ENCODE measurements at regions not wholly inside any gene's neighbourhood (a gene's known extent, or its start where the extent isn't known, plus 50 kb on each side); places are given as distances from the start of the nearest gene placed in this dataset.
"Not testable (repeated sequence)": the region's sequence is repeated elsewhere in the genome, so short reads cannot be mapped to it uniquely, and the experiment has no call there.

DNA sequence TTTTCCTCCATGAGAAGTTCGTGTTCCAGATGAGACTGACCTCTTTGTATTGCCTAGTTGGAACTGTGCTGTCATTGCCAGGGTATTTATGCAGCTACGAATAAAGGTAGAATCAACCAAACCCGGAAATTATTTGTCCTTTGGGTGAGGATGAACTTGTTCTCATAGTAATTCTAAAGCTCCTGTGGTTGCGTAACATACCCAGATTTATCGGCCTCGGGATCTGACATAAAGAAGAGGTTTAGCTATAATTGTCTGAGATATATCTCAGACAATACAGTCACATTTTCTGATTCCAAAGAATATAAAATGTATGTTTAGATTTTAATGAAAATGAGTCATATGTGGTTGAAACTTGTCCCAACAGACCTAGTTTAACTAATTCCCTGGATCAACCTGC lies 628.7 kb upstream of the LINC00305 start:
- no peak for TF ChIP-seq CTCF (conservative IDR thresholded peaks at IDR 0.05; ENCODE audit: low read depth, low read length)
- H3K4me3 ChIP-seq (ENCODE audit: low read depth, low read length): no peak overlapping the region
- DNase-seq (ENCODE audit: low read depth): no peak

DNA sequence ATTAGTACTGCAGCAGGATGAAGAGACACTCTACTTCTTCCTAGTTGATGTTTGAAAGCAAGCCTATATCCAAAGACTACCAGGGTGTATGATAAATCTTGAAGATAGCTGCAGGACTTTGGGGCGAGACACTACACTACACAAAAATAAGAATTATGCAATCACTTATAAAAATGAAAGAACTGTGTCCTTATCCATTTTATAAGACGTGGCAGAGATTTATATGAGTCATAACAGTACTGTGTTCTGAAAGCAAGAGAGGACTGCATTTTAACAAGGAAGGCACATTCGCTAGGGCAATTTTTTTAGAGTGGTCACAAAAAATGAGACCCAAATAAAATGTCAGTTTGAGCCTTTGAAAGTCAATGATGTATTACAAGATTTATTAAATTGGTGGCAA lies 617.0 kb upstream of the LINC00305 start:
- H3K4me3 ChIP-seq (ENCODE audit: low read depth, low read length): no peak overlapping the region
- no peak for TF ChIP-seq CTCF (conservative IDR thresholded peaks at IDR 0.05; ENCODE audit: low read depth, low read length)
- DNase-seq (ENCODE audit: low read depth): no peak

DNA sequence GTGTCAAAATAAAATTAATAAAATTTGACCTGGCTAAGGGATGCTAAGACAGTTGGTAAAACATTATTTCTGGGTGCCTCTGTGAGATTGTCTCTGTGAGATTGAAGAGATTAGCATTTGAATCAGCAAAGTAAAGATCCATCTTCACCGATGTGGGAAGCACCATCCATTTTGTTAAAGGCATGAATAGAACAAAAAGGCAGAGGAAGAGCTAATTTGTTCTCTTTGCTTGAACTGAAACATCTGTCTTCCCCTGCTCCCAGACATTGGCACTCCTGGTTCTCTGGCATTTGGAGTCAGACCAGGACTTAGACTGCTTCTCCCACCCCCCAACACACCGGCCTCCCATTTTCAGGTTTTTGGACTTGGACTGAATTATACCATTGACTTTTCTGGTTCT lies 603.8 kb upstream of the LINC00305 start:
- no peak for TF ChIP-seq CTCF (conservative IDR thresholded peaks at IDR 0.05; ENCODE audit: low read depth, low read length)
- no peak overlapping the region for H3K4me3 ChIP-seq (ENCODE audit: low read depth, low read length)
- no peak for DNase-seq (ENCODE audit: low read depth)

- no peak for DNase-seq (ENCODE audit: low read depth)
- no peak for TF ChIP-seq CTCF (conservative IDR thresholded peaks at IDR 0.05; ENCODE audit: low read depth, low read length)
- no peak overlapping the region for H3K4me3 ChIP-seq (ENCODE audit: low read depth, low read length)
These were observed 601.0 kb upstream of the LINC00305 start for GRCh38 chr18:64749884-64750283.

GRCh38 chr18:64747803-64748202 lies 598.9 kb upstream of the LINC00305 start:
- TF ChIP-seq CTCF (conservative IDR thresholded peaks at IDR 0.05; ENCODE audit: low read depth, low read length): no peak
- no peak overlapping the region for H3K4me3 ChIP-seq (ENCODE audit: low read depth, low read length)
- no peak for DNase-seq (ENCODE audit: low read depth)

GRCh38 chr18:64742898-64743297 lies 594.0 kb upstream of the LINC00305 start:
- TF ChIP-seq CTCF (conservative IDR thresholded peaks at IDR 0.05; ENCODE audit: low read depth, low read length): no peak
- DNase-seq (ENCODE audit: low read depth): no peak
- H3K4me3 ChIP-seq (ENCODE audit: low read depth, low read length): no peak overlapping the region

GRCh38 chr18:64734063-64734462 lies 585.2 kb upstream of the LINC00305 start:
- DNase-seq (ENCODE audit: low read depth): no peak
- H3K4me3 ChIP-seq (ENCODE audit: low read depth, low read length): no peak overlapping the region
- no peak for TF ChIP-seq CTCF (conservative IDR thresholded peaks at IDR 0.05; ENCODE audit: low read depth, low read length)

DNA sequence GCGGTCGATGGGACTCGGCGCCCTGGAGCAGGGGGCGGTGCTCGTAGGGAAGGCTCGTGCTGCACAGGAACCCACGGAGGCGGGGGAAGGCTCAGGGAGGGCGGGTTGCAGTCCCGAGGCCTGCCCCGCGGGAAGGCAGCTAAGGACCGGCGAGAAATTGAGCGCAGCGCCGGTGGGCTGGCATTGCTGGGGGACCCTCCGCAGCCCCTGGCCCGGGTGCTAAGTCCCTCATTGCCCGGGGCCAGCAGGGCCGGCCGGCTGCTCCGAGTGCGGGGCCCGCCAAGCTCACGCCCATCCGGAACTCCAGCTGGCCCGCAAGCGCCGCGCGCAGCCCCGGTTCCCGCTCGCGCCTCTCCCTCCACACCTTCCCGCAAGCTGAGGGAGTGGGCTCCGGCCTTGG lies 576.8 kb upstream of the LINC00305 start:
- DNase-seq (ENCODE audit: low read depth): not testable (repeated sequence)

More for the DNA sequence above, 576.8 kb upstream of the LINC00305 start:
- H3K4me3 ChIP-seq (ENCODE audit: low read depth, low read length): not testable (repeated sequence)

Data from choroid plexus epithelial cell (primary cell).